Parathyroid adenoma (tissue), 2 donors: ENCODE measurements at regions not wholly inside any gene's neighbourhood (a gene's known extent, or its start where the extent isn't known, plus 50 kb on each side); places are given as distances from the start of the nearest gene placed in this dataset.

Experiments used
- H2AFZ ChIP-seq: fragments of 300-600 bp; sonication (generic); one replicate; pipeline ENCODE4 v1.7.0; 2017; ENCODE audit warnings: antibody characterized with exemption, mild to moderate bottlenecking
- H3K27ac ChIP-seq: fragments of 300-600 bp; sonication (generic); one replicate; pipeline ENCODE4 v1.7.0; 2017
- H3K27me3 ChIP-seq: fragments of 300-600 bp; sonication (generic); one replicate; pipeline ENCODE4 v1.7.0; 2017; ENCODE audit warnings: low read length; ENCODE audit not compliant: control insufficient read depth, insufficient read depth
- H3K36me3 ChIP-seq: fragments of 300-600 bp; sonication (generic); one replicate; pipeline ENCODE4 v1.7.0; 2017; ENCODE audit warnings: low read length; ENCODE audit not compliant: control insufficient read depth, insufficient read depth
- H3K4me1 ChIP-seq: fragments of 300-600 bp; sonication (generic); one replicate; pipeline ENCODE4 v1.7.0; 2017; ENCODE audit warnings: control low read depth
- H3K4me2 ChIP-seq: fragments of 300-600 bp; sonication (generic); one replicate; pipeline ENCODE4 v1.7.0; 2017; ENCODE audit warnings: low read length
- H3K4me3 ChIP-seq: fragments of 300-600 bp; sonication (generic); one replicate; pipeline ENCODE4 v1.7.0; 2017; ENCODE audit warnings: low read depth, low read length
- H3K79me2 ChIP-seq: fragments of 300-600 bp; sonication (generic); one replicate; pipeline ENCODE4 v1.7.0; 2017; ENCODE audit warnings: control low read depth
- H3K9ac ChIP-seq: fragments of 300-600 bp; sonication (generic); one replicate; pipeline ENCODE4 v1.7.0; 2017; ENCODE audit warnings: mild to moderate bottlenecking
- H3K9me3 ChIP-seq: fragments of 300-600 bp; sonication (generic); one replicate; pipeline ENCODE4 v1.7.0; 2017; ENCODE audit warnings: low read length; ENCODE audit not compliant: control insufficient read depth
- TF ChIP-seq, protein P1 (sequence below): fragments of 300-600 bp; sonication (generic); IDR thresholded peaks from one replicate; pipeline ENCODE4 v1.7.0; 2017; ENCODE audit warnings: antibody characterized with exemption, mild to moderate bottlenecking
- donor health status: primary hyperparathyroidism.

DNA sequence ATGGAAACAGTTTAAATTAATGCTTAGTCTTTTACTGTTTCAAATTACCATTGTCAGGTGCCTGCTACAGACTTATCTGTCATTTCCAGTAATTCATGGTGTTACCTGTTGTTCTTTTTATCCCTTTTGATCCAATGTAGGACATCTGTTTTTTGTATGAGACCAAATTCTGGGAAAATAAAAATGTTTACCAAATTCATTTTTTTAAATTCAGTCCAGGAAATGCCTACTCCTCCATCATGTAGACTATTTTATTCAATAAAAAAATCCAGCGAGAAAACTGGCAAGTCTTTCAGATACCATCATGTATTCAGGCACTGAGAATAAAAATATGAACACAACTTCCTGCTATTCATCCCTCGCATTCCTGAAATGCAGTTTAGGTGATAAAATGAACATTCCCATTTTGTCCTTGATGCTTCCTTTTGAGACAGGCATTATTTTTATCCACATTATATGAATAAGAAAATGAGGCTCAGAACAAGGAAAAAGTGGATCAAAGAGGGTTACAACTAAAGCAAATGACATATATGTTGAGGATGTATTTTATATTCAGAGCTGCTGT lies 584.2 kb downstream of the SPRY1 start:
- Histone ChIP-seq H3K4me3 (no peak overlapping the region), H3K27me3 (no peaks in the 10 kb centered on the region), H3K9me3 (no peaks in the 10 kb centered on the region), H3K9ac (no peak overlapping the region), H3K79me2 (no peaks in the 10 kb centered on the region), H3K4me1 (no peaks in the 10 kb centered on the region), H2AFZ (no peak overlapping the region), H3K4me2 (no peak overlapping the region), H3K36me3 (no peaks in the 10 kb centered on the region), H3K27ac (no peak overlapping the region)
- TF ChIP-seq, protein P1, sequence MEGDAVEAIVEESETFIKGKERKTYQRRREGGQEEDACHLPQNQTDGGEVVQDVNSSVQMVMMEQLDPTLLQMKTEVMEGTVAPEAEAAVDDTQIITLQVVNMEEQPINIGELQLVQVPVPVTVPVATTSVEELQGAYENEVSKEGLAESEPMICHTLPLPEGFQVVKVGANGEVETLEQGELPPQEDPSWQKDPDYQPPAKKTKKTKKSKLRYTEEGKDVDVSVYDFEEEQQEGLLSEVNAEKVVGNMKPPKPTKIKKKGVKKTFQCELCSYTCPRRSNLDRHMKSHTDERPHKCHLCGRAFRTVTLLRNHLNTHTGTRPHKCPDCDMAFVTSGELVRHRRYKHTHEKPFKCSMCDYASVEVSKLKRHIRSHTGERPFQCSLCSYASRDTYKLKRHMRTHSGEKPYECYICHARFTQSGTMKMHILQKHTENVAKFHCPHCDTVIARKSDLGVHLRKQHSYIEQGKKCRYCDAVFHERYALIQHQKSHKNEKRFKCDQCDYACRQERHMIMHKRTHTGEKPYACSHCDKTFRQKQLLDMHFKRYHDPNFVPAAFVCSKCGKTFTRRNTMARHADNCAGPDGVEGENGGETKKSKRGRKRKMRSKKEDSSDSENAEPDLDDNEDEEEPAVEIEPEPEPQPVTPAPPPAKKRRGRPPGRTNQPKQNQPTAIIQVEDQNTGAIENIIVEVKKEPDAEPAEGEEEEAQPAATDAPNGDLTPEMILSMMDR: no peak

DNA sequence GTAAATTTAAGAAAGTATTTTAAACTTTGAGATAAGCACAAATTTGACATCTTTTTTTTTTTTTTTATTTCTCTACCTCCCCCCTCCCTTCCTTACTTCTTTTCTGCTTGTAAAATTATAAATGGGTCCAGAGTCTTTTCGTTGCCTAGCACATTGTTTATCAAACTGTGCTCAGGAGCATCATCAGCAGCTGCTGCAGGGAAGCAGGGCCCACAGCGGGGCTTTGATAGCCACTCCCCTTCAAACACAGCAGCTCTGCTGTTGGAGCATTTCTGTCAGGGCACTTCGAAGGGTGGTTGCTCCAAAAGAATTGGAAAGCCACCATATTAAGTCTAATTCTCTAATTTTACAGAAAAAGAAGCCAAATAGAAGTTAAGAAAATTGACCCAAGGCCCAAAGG lies 588.3 kb downstream of the SPRY1 start:
- Histone ChIP-seq H3K79me2 (no peaks in the 10 kb centered on the region), H3K9ac (no peak overlapping the region), H3K27me3 (no peaks in the 10 kb centered on the region), H3K36me3 (no peaks in the 10 kb centered on the region), H3K4me1 (no peaks in the 10 kb centered on the region), H3K4me3 (no peak overlapping the region), H3K9me3 (no peaks in the 10 kb centered on the region), H2AFZ (no peak overlapping the region), H3K27ac (no peak overlapping the region), H3K4me2 (no peak overlapping the region)
- TF ChIP-seq, protein P1: no peak

DNA sequence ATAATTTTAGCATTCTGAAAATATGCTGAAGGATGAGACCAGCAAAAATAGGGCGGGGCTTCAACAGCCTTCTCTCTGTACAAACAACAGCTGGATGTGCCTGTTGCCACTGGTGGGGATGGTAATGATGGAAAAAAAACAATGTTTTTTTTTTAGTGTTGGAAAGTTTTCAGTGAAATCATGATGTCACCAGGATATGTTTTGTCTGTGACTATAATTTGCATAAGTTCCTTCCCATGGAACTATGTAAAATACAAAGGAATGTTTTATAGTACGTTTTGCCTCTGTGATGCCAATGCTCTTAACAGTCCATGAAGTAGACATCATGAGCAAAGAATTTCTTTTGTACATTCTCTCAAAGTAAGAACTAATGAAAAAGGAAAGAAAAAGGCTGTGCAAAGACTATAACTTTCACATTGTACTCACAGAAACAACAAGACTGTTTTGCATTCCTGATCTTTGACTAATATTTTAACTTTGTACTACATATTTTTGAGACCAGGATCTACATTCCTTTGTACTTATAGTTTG lies 589.7 kb downstream of the SPRY1 start:
- Histone ChIP-seq H3K4me1 (no peaks in the 10 kb centered on the region), H3K4me3 (no peak overlapping the region), H3K27me3 (no peaks in the 10 kb centered on the region), H3K4me2 (no peak overlapping the region), H2AFZ (no peak overlapping the region), H3K27ac (no peak overlapping the region), H3K36me3 (no peaks in the 10 kb centered on the region), H3K9ac (no peak overlapping the region), H3K9me3 (no peaks in the 10 kb centered on the region), H3K79me2 (no peaks in the 10 kb centered on the region)
- TF ChIP-seq, protein P1: no peak

DNA sequence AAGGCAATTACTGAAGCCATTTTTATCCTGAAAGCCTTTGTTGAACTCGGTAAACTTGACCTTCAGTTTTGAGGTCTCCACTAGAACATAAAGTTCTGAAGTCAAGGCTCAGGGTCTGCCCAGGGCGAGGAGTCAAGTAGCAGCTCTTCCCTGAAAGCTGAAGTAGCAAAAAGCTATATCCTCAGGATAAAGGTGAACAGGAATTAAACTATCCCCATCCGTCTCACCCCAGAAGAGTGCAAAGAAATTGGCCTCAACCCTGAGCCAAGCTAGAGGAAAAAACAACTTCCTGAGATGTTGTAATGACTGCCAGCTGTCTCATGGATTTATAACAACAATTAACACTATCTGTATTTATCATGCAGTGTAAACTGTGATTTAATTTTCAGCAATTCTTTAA lies 590.8 kb downstream of the SPRY1 start:
- H3K4me1 ChIP-seq: no peaks in the 10 kb centered on the region
- H3K9me3 ChIP-seq: no peaks in the 10 kb centered on the region
- TF ChIP-seq, protein P1: no peak
- no peaks in the 10 kb centered on the region for H3K79me2 ChIP-seq
- no peak overlapping the region for H2AFZ ChIP-seq
- no peak overlapping the region for H3K4me3 ChIP-seq
- H3K27me3 ChIP-seq: no peaks in the 10 kb centered on the region
- H3K4me2 ChIP-seq: no peak overlapping the region
- H3K9ac ChIP-seq: no peak overlapping the region
- no peak overlapping the region for H3K27ac ChIP-seq
- no peaks in the 10 kb centered on the region for H3K36me3 ChIP-seq

DNA sequence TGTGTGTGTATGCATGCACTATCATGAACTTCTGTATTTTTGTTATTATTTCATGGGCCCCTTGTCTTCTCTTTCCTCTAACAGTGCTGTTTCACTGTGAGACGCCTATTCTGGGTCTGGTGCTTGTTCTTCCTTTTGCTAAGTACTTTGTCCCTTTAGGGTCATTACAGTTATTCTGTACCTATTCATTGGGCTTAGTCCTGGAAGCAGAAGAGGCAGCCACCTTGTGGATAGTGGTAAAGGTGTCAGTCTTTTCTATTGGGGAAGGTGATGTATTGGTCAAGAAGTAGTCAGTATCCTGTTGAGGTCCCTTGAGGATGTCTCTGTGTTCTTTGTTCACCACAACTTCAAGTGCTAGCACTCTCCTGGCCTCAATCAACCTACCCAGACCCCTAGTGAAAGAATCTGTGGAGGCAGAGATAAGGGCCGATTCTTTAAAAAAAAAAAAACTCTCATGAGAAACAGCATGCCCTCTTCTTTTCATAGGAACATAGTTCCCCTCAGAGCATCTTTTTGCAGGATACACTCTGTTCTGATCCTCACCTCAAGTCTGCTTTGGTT lies 593.8 kb downstream of the SPRY1 start:
- Histone ChIP-seq H3K79me2 (no peaks in the 10 kb centered on the region), H2AFZ (no peak overlapping the region), H3K4me3 (no peak overlapping the region), H3K27ac (no peak overlapping the region), H3K27me3 (no peaks in the 10 kb centered on the region), H3K9me3 (no peaks in the 10 kb centered on the region), H3K9ac (no peak overlapping the region), H3K36me3 (no peaks in the 10 kb centered on the region), H3K4me1 (no peaks in the 10 kb centered on the region), H3K4me2 (no peak overlapping the region)
- TF ChIP-seq, protein P1: peak; percentile 11
